GM18507 (cell line): ENCODE measurements at regions not wholly inside any gene's neighbourhood (a gene's known extent, or its start where the extent isn't known, plus 50 kb on each side); places are given as distances from the start of the nearest gene placed in this dataset.
"Not testable (repeated sequence)": the region's sequence is repeated elsewhere in the genome, so short reads cannot be mapped to it uniquely, and the experiment has no call there.

ENCODE experiments used
- DNase-seq: peaks from one replicate; pipeline ENCODE4 v3.0.0; 2011; ENCODE audit warnings: low read depth; ENCODE audit not compliant: insufficient read length; ENCODE audit errors: extremely low spot score
- FAIRE-seq: peaks from 2 replicates; lab custom pipeline; 2011; peaks lifted over from hg19 to GRCh38; lab: Jason Lieb, UNC

- DNase-seq = no peak
Measured at GRCh38 chr9:18297056-18297841, 176.7 kb upstream of the ADAMTSL1 start.

GRCh38 chr9:18299449-18299848, 174.5 kb upstream of the ADAMTSL1 start:
- FAIRE-seq = no peak
- DNase-seq = no peak

More at GRCh38 chr9:18297056-18297841, 176.7 kb upstream of the ADAMTSL1 start:
- no peak for FAIRE-seq

- not testable (repeated sequence) for DNase-seq, FAIRE-seq
Measured at GRCh38 chr9:18305167-18305806, 168.7 kb upstream of the ADAMTSL1 start.

- FAIRE-seq (no peak), DNase-seq (no peak)
Measured at GRCh38 chr9:18314316-18314715, 159.6 kb upstream of the ADAMTSL1 start.

- FAIRE-seq (no peak), DNase-seq (no peak)
Measured at GRCh38 chr9:18317896-18318295, 156.1 kb upstream of the ADAMTSL1 start.

GRCh38 chr9:18319918-18320445, 154.0 kb upstream of the ADAMTSL1 start:
- no peak for FAIRE-seq
- no peak for DNase-seq

GRCh38 chr9:18324928-18325745, 148.8 kb upstream of the ADAMTSL1 start:
- no peak for FAIRE-seq
- no peak for DNase-seq

- FAIRE-seq = peak; percentile 99
- not testable (repeated sequence) for DNase-seq
Measured at GRCh38 chr9:18325746-18326011, 148.3 kb upstream of the ADAMTSL1 start.

- FAIRE-seq (no peak), DNase-seq (no peak)
Measured at GRCh38 chr9:18327121-18327520, 146.8 kb upstream of the ADAMTSL1 start.

- DNase-seq (no peak), FAIRE-seq (no peak)
Measured at GRCh38 chr9:18330401-18331309, 143.3 kb upstream of the ADAMTSL1 start.

- DNase-seq (no peak), FAIRE-seq (no peak)
Measured at GRCh38 chr9:18331310-18331684, 142.7 kb upstream of the ADAMTSL1 start.

- FAIRE-seq (no peak), DNase-seq (no peak)
Measured at GRCh38 chr9:18331808-18332209, 142.1 kb upstream of the ADAMTSL1 start.

- FAIRE-seq = no peak
- DNase-seq = no peak
Measured at GRCh38 chr9:18333157-18333556, 140.8 kb upstream of the ADAMTSL1 start.

- FAIRE-seq (no peak), DNase-seq (no peak)
Measured at GRCh38 chr9:18335825-18336224, 138.1 kb upstream of the ADAMTSL1 start.

- no peak for FAIRE-seq
- no peak for DNase-seq
Measured at GRCh38 chr9:18338042-18338441, 135.9 kb upstream of the ADAMTSL1 start.

GRCh38 chr9:18343784-18344183, 130.2 kb upstream of the ADAMTSL1 start:
- DNase-seq (no peak), FAIRE-seq (no peak)

- no peak for DNase-seq
Measured at GRCh38 chr9:18346745-18347144, 127.2 kb upstream of the ADAMTSL1 start.

GRCh38 chr9:18347386-18348082, 126.4 kb upstream of the ADAMTSL1 start:
- DNase-seq (no peak), FAIRE-seq (no peak)

More at GRCh38 chr9:18346745-18347144, 127.2 kb upstream of the ADAMTSL1 start:
- no peak for FAIRE-seq

GRCh38 chr9:18348083-18348475, 125.9 kb upstream of the ADAMTSL1 start:
- DNase-seq (no peak), FAIRE-seq (no peak)
